Fibroblast of lung (primary cell): ENCODE measurements at regions not wholly inside any gene's neighbourhood (a gene's known extent, or its start where the extent isn't known, plus 50 kb on each side); places are given as distances from the start of the nearest gene placed in this dataset.

Experiments
- DNase-seq, 2 donors: peaks; one replicate each; pipeline versions ENCODE4 v3.0.0 to v3.0.0-alpha.2; 2010; ENCODE audit warnings: low read depth in 2 of 2
- H2AFZ ChIP-seq: 2 replicates; pipeline ENCODE4 v1.5.1; 2012; ENCODE audit warnings: low read length, control low read depth, inconsistent platforms
- H3K27ac ChIP-seq: 2 replicates; pipeline ENCODE4 v1.5.1; 2011; ENCODE audit warnings: low read length, control low read depth; ENCODE audit not compliant: insufficient read depth
- H3K27me3 ChIP-seq: 2 replicates; pipeline ENCODE4 v1.5.1; 2011; ENCODE audit warnings: mild to moderate bottlenecking, low read length; ENCODE audit not compliant: control insufficient read depth, insufficient read depth
- H3K36me3 ChIP-seq: 2 replicates; pipeline ENCODE4 v1.5.1; 2011; ENCODE audit warnings: low read length; ENCODE audit not compliant: control insufficient read depth, insufficient read depth
- H3K4me1 ChIP-seq: 2 replicates; pipeline ENCODE4 v1.5.1; 2011; ENCODE audit warnings: low read length; ENCODE audit not compliant: control insufficient read depth, insufficient read depth; ENCODE audit errors: extremely low read depth
- H3K4me2 ChIP-seq: 2 replicates; pipeline ENCODE4 v1.5.1; 2011; ENCODE audit warnings: low read length, control low read depth; ENCODE audit not compliant: insufficient read depth; ENCODE audit errors: extremely low read depth
- H3K4me3 ChIP-seq, 4 experiments: fragments of 200-600 bp in 1 of 4; sonication (generic) in 1 of 4; replicated peaks in 1 of 4; 2 replicates each; pipeline ENCODE4 v1.5.1; 2011 to 2016; ENCODE audit warnings: low read length in 4 of 4, low read depth in 3 of 4, mild to moderate bottlenecking in 3 of 4, control low read depth in 2 of 4, inconsistent platforms in 1 of 4, mixed read lengths in 1 of 4; ENCODE audit not compliant: insufficient read depth in 1 of 4; ENCODE audit errors: control extremely low read depth in 1 of 4
- H3K79me2 ChIP-seq: 2 replicates; pipeline ENCODE4 v1.5.1; 2012; ENCODE audit warnings: mild to moderate bottlenecking, low read length, inconsistent platforms; ENCODE audit not compliant: control insufficient read depth, insufficient read depth
- H3K9ac ChIP-seq: 2 replicates; pipeline ENCODE4 v1.5.1; 2011; ENCODE audit warnings: mild to moderate bottlenecking, low read length, control low read depth; ENCODE audit not compliant: insufficient read depth
- H3K9me3 ChIP-seq: 2 replicates; pipeline ENCODE4 v1.5.1; 2012; ENCODE audit warnings: low read depth, low read length; ENCODE audit not compliant: control insufficient read depth, insufficient read depth
- H4K20me1 ChIP-seq: 2 replicates; pipeline ENCODE4 v1.5.1; 2011; ENCODE audit warnings: low read length; ENCODE audit not compliant: control insufficient read depth, insufficient read depth; ENCODE audit errors: extremely low read depth
- CTCF ChIP-seq, 2 donors: IDR thresholded peaks in 1 of 2; conservative IDR thresholded peaks in 1 of 2; 1 replicate in 1 of 2; 2 replicates in 1 of 2; pipeline ENCODE4 v1.5.1; 2011 to 2012; ENCODE audit warnings: low read length in 2 of 2, control low read depth in 1 of 2, inconsistent platforms in 1 of 2, low read depth in 1 of 2, mild to moderate bottlenecking in 1 of 2
- EZH2 ChIP-seq: IDR thresholded peaks from 2 replicates; pipeline ENCODE4 v1.5.1; 2012; ENCODE audit warnings: low read length, control low read depth, mild to moderate bottlenecking; ENCODE audit errors: missing control alignments

GRCh38 chr6:9197726-9198125 lies 762.4 kb upstream of the SLC35B3 start:
- Histone ChIP-seq H3K9ac (no peak overlapping the region), H3K36me3 (no peaks in the 10 kb centered on the region)
- TF ChIP-seq CTCF (conservative IDR thresholded peaks at IDR 0.05 in 1 of 2, IDR thresholded peaks at IDR 0.05 in 1 of 2; ENCODE audit: low read depth in 1 of 2, low read length in 2 of 2) (no peak), EZH2 (no peak)

GRCh38 chr6:9195322-9195721 lies 760.0 kb upstream of the SLC35B3 start:
- Histone ChIP-seq H4K20me1 (no peaks in the 10 kb centered on the region), H3K4me1 (no peaks in the 10 kb centered on the region), H3K9me3 (no peaks in the 10 kb centered on the region), H2AFZ (no peak overlapping the region), H3K36me3 (no peaks in the 10 kb centered on the region), H3K27me3 (no peaks in the 10 kb centered on the region), H3K27ac (no peak overlapping the region), H3K4me2 (no peak overlapping the region), H3K79me2 (no peaks in the 10 kb centered on the region), H3K4me3 (no peak overlapping the region), H3K9ac (no peak overlapping the region)
- TF ChIP-seq EZH2 (no peak), CTCF (conservative IDR thresholded peaks at IDR 0.05 in 1 of 2, IDR thresholded peaks at IDR 0.05 in 1 of 2; ENCODE audit: low read depth in 1 of 2, low read length in 2 of 2) (no peak)
- no peak for DNase-seq

More at GRCh38 chr6:9197726-9198125, 762.4 kb upstream of the SLC35B3 start:
- Histone ChIP-seq H2AFZ (no peak overlapping the region), H3K4me2 (no peak overlapping the region), H4K20me1 (no peaks in the 10 kb centered on the region), H3K9me3 (no peaks in the 10 kb centered on the region), H3K79me2 (no peaks in the 10 kb centered on the region), H3K27ac (no peak overlapping the region), H3K27me3 (no peaks in the 10 kb centered on the region), H3K4me3 (no peak overlapping the region), H3K4me1 (no peaks in the 10 kb centered on the region)
- no peak for DNase-seq

GRCh38 chr6:9192405-9192909 lies 757.1 kb upstream of the SLC35B3 start:
- no peak overlapping the region for H3K4me3 ChIP-seq
- H2AFZ ChIP-seq = no peak overlapping the region
- H3K27me3 ChIP-seq = no peaks in the 10 kb centered on the region
- H3K27ac ChIP-seq = no peak overlapping the region
- TF ChIP-seq EZH2 (no peak), CTCF (conservative IDR thresholded peaks at IDR 0.05 in 1 of 2, IDR thresholded peaks at IDR 0.05 in 1 of 2; ENCODE audit: low read depth in 1 of 2, low read length in 2 of 2) (no peak)
- no peak overlapping the region for H3K9ac ChIP-seq
- no peaks in the 10 kb centered on the region for H3K9me3 ChIP-seq
- no peaks in the 10 kb centered on the region for H4K20me1 ChIP-seq
- no peaks in the 10 kb centered on the region for H3K79me2 ChIP-seq
- H3K4me1 ChIP-seq = no peaks in the 10 kb centered on the region
- H3K4me2 ChIP-seq = no peak overlapping the region
- no peaks in the 10 kb centered on the region for H3K36me3 ChIP-seq
- no peak for DNase-seq
